ENCODE measurements at regions not wholly inside any gene's neighbourhood (a gene's known extent, or its start where the extent isn't known, plus 50 kb on each side); places are given as distances from the start of the nearest gene placed in this dataset.

DNA sequence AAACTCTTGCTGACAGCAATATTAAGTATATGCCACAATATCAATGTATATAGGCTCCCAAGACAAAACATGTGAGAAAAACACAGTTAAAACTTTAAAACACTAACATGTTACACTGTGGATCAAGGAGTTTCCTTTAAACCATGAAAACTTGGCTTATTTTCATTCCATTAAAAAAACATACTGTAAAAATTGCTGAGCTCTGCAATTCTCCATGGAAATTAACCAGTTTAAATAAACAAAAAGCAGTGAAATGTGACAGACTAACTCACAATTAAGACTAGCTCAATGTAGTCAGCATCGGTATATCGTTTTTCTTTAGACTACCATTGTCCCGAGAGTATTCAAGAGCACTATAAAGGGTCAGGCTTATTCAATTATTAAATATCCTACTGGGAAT, 930.5 kb upstream of the SLITRK1 start:
- TF ChIP-seq, protein P1, sequence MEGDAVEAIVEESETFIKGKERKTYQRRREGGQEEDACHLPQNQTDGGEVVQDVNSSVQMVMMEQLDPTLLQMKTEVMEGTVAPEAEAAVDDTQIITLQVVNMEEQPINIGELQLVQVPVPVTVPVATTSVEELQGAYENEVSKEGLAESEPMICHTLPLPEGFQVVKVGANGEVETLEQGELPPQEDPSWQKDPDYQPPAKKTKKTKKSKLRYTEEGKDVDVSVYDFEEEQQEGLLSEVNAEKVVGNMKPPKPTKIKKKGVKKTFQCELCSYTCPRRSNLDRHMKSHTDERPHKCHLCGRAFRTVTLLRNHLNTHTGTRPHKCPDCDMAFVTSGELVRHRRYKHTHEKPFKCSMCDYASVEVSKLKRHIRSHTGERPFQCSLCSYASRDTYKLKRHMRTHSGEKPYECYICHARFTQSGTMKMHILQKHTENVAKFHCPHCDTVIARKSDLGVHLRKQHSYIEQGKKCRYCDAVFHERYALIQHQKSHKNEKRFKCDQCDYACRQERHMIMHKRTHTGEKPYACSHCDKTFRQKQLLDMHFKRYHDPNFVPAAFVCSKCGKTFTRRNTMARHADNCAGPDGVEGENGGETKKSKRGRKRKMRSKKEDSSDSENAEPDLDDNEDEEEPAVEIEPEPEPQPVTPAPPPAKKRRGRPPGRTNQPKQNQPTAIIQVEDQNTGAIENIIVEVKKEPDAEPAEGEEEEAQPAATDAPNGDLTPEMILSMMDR (conservative IDR thresholded peaks at IDR 0.05 in 1 of 2, IDR thresholded peaks at IDR 0.05 in 1 of 2; ENCODE audit: low read depth in 1 of 2, low read length in 2 of 2) = no peak
- no peak for TF ChIP-seq EZH2 (IDR thresholded peaks at IDR 0.05; ENCODE audit: low read length, missing control alignments)

DNA sequence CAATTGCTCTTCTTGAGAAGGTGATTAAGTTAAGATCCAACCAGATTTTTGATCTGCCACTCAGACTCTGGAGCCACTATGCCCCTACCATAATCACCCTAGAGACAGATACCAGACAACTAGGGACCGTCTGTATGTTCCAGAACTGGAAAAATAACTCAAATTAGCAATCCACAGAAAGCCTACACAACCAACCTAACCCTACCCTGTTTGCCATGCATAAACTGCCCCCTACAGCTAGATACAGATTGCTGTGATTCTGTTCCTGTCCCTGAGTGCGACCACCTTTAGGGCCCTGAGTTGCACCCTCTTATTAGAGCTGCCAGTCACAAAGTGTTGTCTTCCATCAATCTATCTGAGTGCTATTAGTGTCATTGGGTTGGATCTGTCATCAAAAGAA, 929.8 kb upstream of the SLITRK1 start:
- no peaks in the 10 kb centered on the region for H3K4me1 ChIP-seq (ENCODE audit: control insufficient read depth, extremely low read depth, insufficient read depth, low read length)
- H3K36me3 ChIP-seq (ENCODE audit: control insufficient read depth, insufficient read depth, low read length) = no peaks in the 10 kb centered on the region
- no peaks in the 10 kb centered on the region for H3K79me2 ChIP-seq (ENCODE audit: control insufficient read depth, insufficient read depth, low read length)
- H3K27ac ChIP-seq (ENCODE audit: insufficient read depth, low read length) = no peak overlapping the region
- H3K27me3 ChIP-seq (ENCODE audit: control insufficient read depth, insufficient read depth, low read length) = no peaks in the 10 kb centered on the region
- H3K4me3 ChIP-seq (replicated peaks in 1 of 4; ENCODE audit: control extremely low read depth in 1 of 4, insufficient read depth in 1 of 4, low read depth in 3 of 4, low read length in 4 of 4) = no peak overlapping the region
- DNase-seq (ENCODE audit: low read depth in 2 of 2) = no peak
- no peaks in the 10 kb centered on the region for H4K20me1 ChIP-seq (ENCODE audit: control insufficient read depth, extremely low read depth, insufficient read depth, low read length)
- TF ChIP-seq, protein P1 (conservative IDR thresholded peaks at IDR 0.05 in 1 of 2, IDR thresholded peaks at IDR 0.05 in 1 of 2; ENCODE audit: low read depth in 1 of 2, low read length in 2 of 2) = no peak
- no peak for TF ChIP-seq EZH2 (IDR thresholded peaks at IDR 0.05; ENCODE audit: low read length, missing control alignments)
- no peak overlapping the region for H3K4me2 ChIP-seq (ENCODE audit: extremely low read depth, insufficient read depth, low read length)
- no peak overlapping the region for H2AFZ ChIP-seq (ENCODE audit: low read length)
- no peak overlapping the region for H3K9ac ChIP-seq (ENCODE audit: insufficient read depth, low read length)
- H3K9me3 ChIP-seq (ENCODE audit: control insufficient read depth, insufficient read depth, low read depth, low read length) = no peaks in the 10 kb centered on the region

More for the DNA sequence above, 930.5 kb upstream of the SLITRK1 start:
- no peak for DNase-seq (ENCODE audit: low read depth in 2 of 2)
- Histone ChIP-seq H3K27me3 (ENCODE audit: control insufficient read depth, insufficient read depth, low read length) (no peaks in the 10 kb centered on the region), H3K27ac (ENCODE audit: insufficient read depth, low read length) (no peak overlapping the region), H3K9ac (ENCODE audit: insufficient read depth, low read length) (no peak overlapping the region), H3K4me1 (ENCODE audit: control insufficient read depth, extremely low read depth, insufficient read depth, low read length) (no peaks in the 10 kb centered on the region), H2AFZ (ENCODE audit: low read length) (no peak overlapping the region), H3K36me3 (ENCODE audit: control insufficient read depth, insufficient read depth, low read length) (no peaks in the 10 kb centered on the region), H3K4me3 (replicated peaks in 1 of 4; ENCODE audit: control extremely low read depth in 1 of 4, insufficient read depth in 1 of 4, low read depth in 3 of 4, low read length in 4 of 4) (no peak overlapping the region), H3K4me2 (ENCODE audit: extremely low read depth, insufficient read depth, low read length) (no peak overlapping the region), H3K79me2 (ENCODE audit: control insufficient read depth, insufficient read depth, low read length) (no peaks in the 10 kb centered on the region), H4K20me1 (ENCODE audit: control insufficient read depth, extremely low read depth, insufficient read depth, low read length) (no peaks in the 10 kb centered on the region), H3K9me3 (ENCODE audit: control insufficient read depth, insufficient read depth, low read depth, low read length) (no peaks in the 10 kb centered on the region)

DNA sequence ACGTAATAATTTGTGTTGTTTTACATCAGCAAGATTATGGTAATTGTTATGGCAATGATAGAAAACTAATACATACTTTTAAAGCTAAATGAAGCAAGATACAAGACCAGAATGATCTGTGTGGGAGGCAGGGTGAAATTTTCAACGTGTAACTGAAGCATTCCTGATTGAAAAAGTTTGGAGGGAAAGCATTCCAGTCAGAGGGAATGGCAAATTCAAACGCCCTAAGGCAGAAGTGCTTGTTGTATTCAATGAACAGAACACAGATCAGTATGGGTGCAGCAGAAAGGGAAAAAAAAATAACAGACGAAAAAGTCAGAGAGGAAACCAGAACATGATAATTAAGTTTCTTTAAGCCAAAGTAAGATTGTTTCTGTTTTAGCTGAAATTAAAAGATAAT, 928.5 kb upstream of the SLITRK1 start:
- Histone ChIP-seq H2AFZ (ENCODE audit: low read length) (no peak overlapping the region), H3K79me2 (ENCODE audit: control insufficient read depth, insufficient read depth, low read length) (no peaks in the 10 kb centered on the region), H3K27ac (ENCODE audit: insufficient read depth, low read length) (no peak overlapping the region), H3K4me1 (ENCODE audit: control insufficient read depth, extremely low read depth, insufficient read depth, low read length) (no peaks in the 10 kb centered on the region), H3K27me3 (ENCODE audit: control insufficient read depth, insufficient read depth, low read length) (no peaks in the 10 kb centered on the region), H4K20me1 (ENCODE audit: control insufficient read depth, extremely low read depth, insufficient read depth, low read length) (no peaks in the 10 kb centered on the region), H3K4me3 (replicated peaks in 1 of 4; ENCODE audit: control extremely low read depth in 1 of 4, insufficient read depth in 1 of 4, low read depth in 3 of 4, low read length in 4 of 4) (no peak overlapping the region), H3K9me3 (ENCODE audit: control insufficient read depth, insufficient read depth, low read depth, low read length) (no peaks in the 10 kb centered on the region), H3K4me2 (ENCODE audit: extremely low read depth, insufficient read depth, low read length) (no peak overlapping the region), H3K36me3 (ENCODE audit: control insufficient read depth, insufficient read depth, low read length) (no peaks in the 10 kb centered on the region), H3K9ac (ENCODE audit: insufficient read depth, low read length) (no peak overlapping the region)
- DNase-seq (ENCODE audit: low read depth in 2 of 2) = no peak
- no peak for TF ChIP-seq EZH2 (IDR thresholded peaks at IDR 0.05; ENCODE audit: low read length, missing control alignments)
- TF ChIP-seq, protein P1 (conservative IDR thresholded peaks at IDR 0.05 in 1 of 2, IDR thresholded peaks at IDR 0.05 in 1 of 2; ENCODE audit: low read depth in 1 of 2, low read length in 2 of 2) = no peak
